ENCODE measurements at regions not wholly inside any gene's neighbourhood (a gene's known extent, or its start where the extent isn't known, plus 50 kb on each side); places are given as distances from the start of the nearest gene placed in this dataset.

GRCh38 chrX:39459952-39460351 lies 637.8 kb downstream of the BCOR start:
- no peak for DNase-seq (ENCODE audit: low read depth)
- no peak overlapping the region for H3K4me3 ChIP-seq (ENCODE audit: low read depth, low read length)
- TF ChIP-seq, protein P1, sequence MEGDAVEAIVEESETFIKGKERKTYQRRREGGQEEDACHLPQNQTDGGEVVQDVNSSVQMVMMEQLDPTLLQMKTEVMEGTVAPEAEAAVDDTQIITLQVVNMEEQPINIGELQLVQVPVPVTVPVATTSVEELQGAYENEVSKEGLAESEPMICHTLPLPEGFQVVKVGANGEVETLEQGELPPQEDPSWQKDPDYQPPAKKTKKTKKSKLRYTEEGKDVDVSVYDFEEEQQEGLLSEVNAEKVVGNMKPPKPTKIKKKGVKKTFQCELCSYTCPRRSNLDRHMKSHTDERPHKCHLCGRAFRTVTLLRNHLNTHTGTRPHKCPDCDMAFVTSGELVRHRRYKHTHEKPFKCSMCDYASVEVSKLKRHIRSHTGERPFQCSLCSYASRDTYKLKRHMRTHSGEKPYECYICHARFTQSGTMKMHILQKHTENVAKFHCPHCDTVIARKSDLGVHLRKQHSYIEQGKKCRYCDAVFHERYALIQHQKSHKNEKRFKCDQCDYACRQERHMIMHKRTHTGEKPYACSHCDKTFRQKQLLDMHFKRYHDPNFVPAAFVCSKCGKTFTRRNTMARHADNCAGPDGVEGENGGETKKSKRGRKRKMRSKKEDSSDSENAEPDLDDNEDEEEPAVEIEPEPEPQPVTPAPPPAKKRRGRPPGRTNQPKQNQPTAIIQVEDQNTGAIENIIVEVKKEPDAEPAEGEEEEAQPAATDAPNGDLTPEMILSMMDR (IDR thresholded peaks at IDR 0.05; ENCODE audit: low read depth, low read length, missing control alignments): no peak
- in situ Hi-C loops (cut with HindIII; ENCODE audit: low sequenced_read_pairs): no loop called here

- H3K4me3 ChIP-seq (ENCODE audit: low read depth, low read length): no peak overlapping the region
- TF ChIP-seq, protein P1 (IDR thresholded peaks at IDR 0.05; ENCODE audit: low read depth, low read length, missing control alignments): no peak
- DNase-seq (ENCODE audit: low read depth): no peak
- in situ Hi-C loops (cut with HindIII; ENCODE audit: low sequenced_read_pairs): no loop called here
Observed at GRCh38 chrX:39460499-39460898, 637.3 kb downstream of the BCOR start.

- no peak overlapping the region for H3K4me3 ChIP-seq (ENCODE audit: low read depth, low read length)
- DNase-seq (ENCODE audit: low read depth): no peak
- TF ChIP-seq, protein P1 (IDR thresholded peaks at IDR 0.05; ENCODE audit: low read depth, low read length, missing control alignments): no peak
- in situ Hi-C loops (cut with HindIII; ENCODE audit: low sequenced_read_pairs): no loop called here
Observed at GRCh38 chrX:39462835-39463234, 634.9 kb downstream of the BCOR start.

- no peak overlapping the region for H3K4me3 ChIP-seq (ENCODE audit: low read depth, low read length)
- TF ChIP-seq, protein P1 (IDR thresholded peaks at IDR 0.05; ENCODE audit: low read depth, low read length, missing control alignments): no peak
- no peak for DNase-seq (ENCODE audit: low read depth)
- in situ Hi-C loops (cut with HindIII; ENCODE audit: low sequenced_read_pairs): no loop called here
Observed at GRCh38 chrX:39464253-39464652, 633.5 kb downstream of the BCOR start.

- H3K4me3 ChIP-seq (ENCODE audit: low read depth, low read length): no peak overlapping the region
- no peak for DNase-seq (ENCODE audit: low read depth)
- TF ChIP-seq, protein P1 (IDR thresholded peaks at IDR 0.05; ENCODE audit: low read depth, low read length, missing control alignments): no peak
- in situ Hi-C loops (cut with HindIII; ENCODE audit: low sequenced_read_pairs): no loop called here
Observed at GRCh38 chrX:39465467-39465866, 632.3 kb downstream of the BCOR start.

DNA sequence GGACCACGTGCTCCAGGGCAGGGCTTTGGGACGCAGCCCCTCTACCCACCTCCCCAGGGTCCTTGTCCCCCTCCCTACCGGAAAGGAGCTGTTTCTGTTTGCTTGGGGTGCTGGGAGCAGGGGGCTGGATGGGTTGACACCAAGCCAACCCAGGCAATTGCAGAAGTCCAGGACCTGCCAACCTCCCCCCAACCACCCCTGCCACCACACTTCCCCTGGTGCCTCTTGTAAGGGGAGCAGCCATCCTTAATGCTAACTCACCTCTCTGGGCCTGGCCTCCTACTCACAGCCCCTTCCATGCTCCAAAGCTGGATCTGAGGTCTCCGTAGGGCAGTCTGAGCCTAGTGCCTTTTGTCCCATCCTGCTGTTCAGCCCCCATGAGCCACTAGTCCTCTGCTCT lies 631.9 kb downstream of the BCOR start:
- TF ChIP-seq, protein P1 (IDR thresholded peaks at IDR 0.05; ENCODE audit: low read depth, low read length, missing control alignments): no peak
- no peak for DNase-seq (ENCODE audit: low read depth)
- in situ Hi-C loops (cut with HindIII; ENCODE audit: low sequenced_read_pairs): no loop called here
- H3K4me3 ChIP-seq (ENCODE audit: low read depth, low read length): no peak overlapping the region

DNA sequence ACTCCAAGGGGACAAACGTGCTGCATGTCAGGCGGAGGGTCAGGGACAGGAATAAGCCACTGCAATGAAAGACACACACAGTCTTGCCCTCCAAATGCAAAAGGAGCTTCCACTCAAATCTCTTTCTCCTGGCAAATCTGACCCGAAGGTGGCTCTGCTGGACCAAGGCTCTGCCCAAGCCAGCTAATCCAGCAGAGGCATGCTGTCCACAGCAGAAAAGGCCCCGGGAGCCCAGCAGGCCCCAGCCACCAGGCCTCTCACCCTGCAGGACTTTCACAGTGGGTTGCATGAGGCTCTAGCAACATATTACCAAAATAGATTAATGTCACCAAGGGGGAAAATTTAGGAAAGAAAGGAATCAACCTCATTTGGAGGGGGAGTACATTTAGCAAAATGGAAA lies 628.6 kb downstream of the BCOR start:
- in situ Hi-C loops (cut with HindIII; ENCODE audit: low sequenced_read_pairs): no loop called here
- H3K4me3 ChIP-seq (ENCODE audit: low read depth, low read length): no peak overlapping the region
- TF ChIP-seq, protein P1 (IDR thresholded peaks at IDR 0.05; ENCODE audit: low read depth, low read length, missing control alignments): no peak
- no peak for DNase-seq (ENCODE audit: low read depth)
